Body of pancreas (tissue), 4 donors: ENCODE measurements at regions not wholly inside any gene's neighbourhood (a gene's known extent, or its start where the extent isn't known, plus 50 kb on each side); places are given as distances from the start of the nearest gene placed in this dataset.

Experiments
- CTCF ChIP-seq, 7 experiments: fragments of 450-650 bp in 4 of 7; fragments of 200-600 bp in 3 of 7; sonication (generic) in 3 of 7; IDR thresholded peaks; one replicate each; pipeline ENCODE4 v1.5.1; 2016 to 2019; ENCODE audit warnings: antibody characterized with exemption in 7 of 7
- POLR2A ChIP-seq, 3 donors: fragments of 450-650 bp; IDR thresholded peaks; one replicate each; pipeline ENCODE4 v1.6.1; 2016; ENCODE audit warnings: antibody characterized with exemption in 3 of 3, mild to moderate bottlenecking in 2 of 3

GRCh38 chrX:20802036-20802435, 535.3 kb upstream of the RPS6KA3 start:
- TF ChIP-seq CTCF (IDR thresholded peaks at IDR 0.05) (no peak), POLR2A (IDR thresholded peaks at IDR 0.05) (no peak)
